ENCODE measurements at regions not wholly inside any gene's neighbourhood (a gene's known extent, or its start where the extent isn't known, plus 50 kb on each side); places are given as distances from the start of the nearest gene placed in this dataset.

GRCh38 chr11:11035331-11035730 lies 177.5 kb upstream of the ZBED5 start:
- H3K36me3 Mint-ChIP-seq (ENCODE audit: low read depth, unreplicated experiment), result no peaks in the 10 kb centered on the region
- TF ChIP-seq EZH2 (IDR thresholded peaks at IDR 0.05; ENCODE audit: insufficient read depth, low read length) (no peak), CTCF (IDR thresholded peaks at IDR 0.05; ENCODE audit: insufficient read depth, low read depth, low read length) (no peak)

GRCh38 chr11:11034476-11034875 lies 176.6 kb upstream of the ZBED5 start:
- Histone ChIP-seq H3K27ac (ENCODE audit: low read depth, low read length) (no peak overlapping the region), H3K4me3 (ENCODE audit: insufficient read depth, low read depth, low read length) (no peak overlapping the region), H3K36me3 (ENCODE audit: insufficient read depth, low read length) (no peaks in the 10 kb centered on the region), H3K9ac (ENCODE audit: low read length) (no peak overlapping the region), H4K20me1 (ENCODE audit: insufficient read depth, low read length) (no peaks in the 10 kb centered on the region), H3K79me2 (ENCODE audit: insufficient read depth, low read length) (no peaks in the 10 kb centered on the region), H3K4me1 (ENCODE audit: insufficient read depth, low read length) (no peaks in the 10 kb centered on the region), H3K27me3 (ENCODE audit: insufficient read depth, low read length) (no peaks in the 10 kb centered on the region), H2AFZ (ENCODE audit: low read depth, low read length) (no peak overlapping the region), H3K4me2 (ENCODE audit: low read length) (no peak overlapping the region), H3K9me3 (ENCODE audit: insufficient read depth, low read depth, low read length) (no peaks in the 10 kb centered on the region)
- Mint-ChIP-seq H3K27ac (ENCODE audit: unreplicated experiment) (no peak overlapping the region), H3K4me1 (ENCODE audit: low read depth, unreplicated experiment) (peaks cover 9% of the 10 kb centered on the region), H3K9me3 (ENCODE audit: unreplicated experiment) (no peaks in the 10 kb centered on the region), H3K36me3 (ENCODE audit: low read depth, unreplicated experiment) (no peaks in the 10 kb centered on the region), H3K27me3 (ENCODE audit: low read depth, unreplicated experiment) (peaks cover 6% of the 10 kb centered on the region), H3K4me3 (ENCODE audit: unreplicated experiment) (no peak overlapping the region)
- FAIRE-seq, result no peak
- no peak for DNase-seq (ENCODE audit: low read depth)
- TF ChIP-seq CTCF (IDR thresholded peaks at IDR 0.05; ENCODE audit: insufficient read depth, low read depth, low read length), result no peak
- no peak for TF ChIP-seq EZH2 (IDR thresholded peaks at IDR 0.05; ENCODE audit: insufficient read depth, low read length)

More at GRCh38 chr11:11035331-11035730, 177.5 kb upstream of the ZBED5 start:
- no peak overlapping the region for H3K4me2 ChIP-seq (ENCODE audit: low read length)
- Mint-ChIP-seq H3K9me3 (ENCODE audit: unreplicated experiment) (no peaks in the 10 kb centered on the region), H3K27ac (ENCODE audit: unreplicated experiment) (no peak overlapping the region), H3K4me3 (ENCODE audit: unreplicated experiment) (no peak overlapping the region), H3K4me1 (ENCODE audit: low read depth, unreplicated experiment) (peaks cover 9% of the 10 kb centered on the region), H3K27me3 (ENCODE audit: low read depth, unreplicated experiment) (peaks cover 12% of the 10 kb centered on the region)
- no peak overlapping the region for H3K27ac ChIP-seq (ENCODE audit: low read depth, low read length)
- no peaks in the 10 kb centered on the region for H4K20me1 ChIP-seq (ENCODE audit: insufficient read depth, low read length)
- H3K4me1 ChIP-seq (ENCODE audit: insufficient read depth, low read length), result no peaks in the 10 kb centered on the region
- H2AFZ ChIP-seq (ENCODE audit: low read depth, low read length), result no peak overlapping the region
- no peak overlapping the region for H3K4me3 ChIP-seq (ENCODE audit: insufficient read depth, low read depth, low read length)
- no peaks in the 10 kb centered on the region for H3K79me2 ChIP-seq (ENCODE audit: insufficient read depth, low read length)
- no peaks in the 10 kb centered on the region for H3K36me3 ChIP-seq (ENCODE audit: insufficient read depth, low read length)
- no peaks in the 10 kb centered on the region for H3K9me3 ChIP-seq (ENCODE audit: insufficient read depth, low read depth, low read length)
- no peak overlapping the region for H3K9ac ChIP-seq (ENCODE audit: low read length)
- H3K27me3 ChIP-seq (ENCODE audit: insufficient read depth, low read length), result no peaks in the 10 kb centered on the region
- FAIRE-seq (no peak), DNase-seq (ENCODE audit: low read depth) (no peak)

- no peaks in the 10 kb centered on the region for H3K79me2 ChIP-seq (ENCODE audit: insufficient read depth, low read length)
- H3K36me3 ChIP-seq (ENCODE audit: insufficient read depth, low read length), result no peaks in the 10 kb centered on the region
- Mint-ChIP-seq H3K36me3 (ENCODE audit: low read depth, unreplicated experiment) (no peaks in the 10 kb centered on the region), H3K27me3 (ENCODE audit: low read depth, unreplicated experiment) (no peaks in the 10 kb centered on the region), H3K4me1 (ENCODE audit: low read depth, unreplicated experiment) (peaks cover 18% of the 10 kb centered on the region), H3K27ac (ENCODE audit: unreplicated experiment) (no peak overlapping the region), H3K9me3 (ENCODE audit: unreplicated experiment) (no peaks in the 10 kb centered on the region), H3K4me3 (ENCODE audit: unreplicated experiment) (no peak overlapping the region)
- H3K9ac ChIP-seq (ENCODE audit: low read length), result no peak overlapping the region
- no peaks in the 10 kb centered on the region for H4K20me1 ChIP-seq (ENCODE audit: insufficient read depth, low read length)
- peaks cover 8% of the 10 kb centered on the region for H3K4me1 ChIP-seq (ENCODE audit: insufficient read depth, low read length)
- no peak for TF ChIP-seq CTCF (IDR thresholded peaks at IDR 0.05; ENCODE audit: insufficient read depth, low read depth, low read length)
- TF ChIP-seq EZH2 (IDR thresholded peaks at IDR 0.05; ENCODE audit: insufficient read depth, low read length), result no peak
- DNase-seq (ENCODE audit: low read depth) (no peak), FAIRE-seq (no peak)
- no peak overlapping the region for H3K4me3 ChIP-seq (ENCODE audit: insufficient read depth, low read depth, low read length)
- H3K27ac ChIP-seq (ENCODE audit: low read depth, low read length), result no peak overlapping the region
- H3K4me2 ChIP-seq (ENCODE audit: low read length), result no peak overlapping the region
- no peak overlapping the region for H2AFZ ChIP-seq (ENCODE audit: low read depth, low read length)
- H3K9me3 ChIP-seq (ENCODE audit: insufficient read depth, low read depth, low read length), result no peaks in the 10 kb centered on the region
- no peaks in the 10 kb centered on the region for H3K27me3 ChIP-seq (ENCODE audit: insufficient read depth, low read length)
Measured at GRCh38 chr11:11032066-11032465, 174.2 kb upstream of the ZBED5 start.
